ENCODE measurements at regions not wholly inside any gene's neighbourhood (a gene's known extent, or its start where the extent isn't known, plus 50 kb on each side); places are given as distances from the start of the nearest gene placed in this dataset.
A peak's percentile ranks its signal among the peaks of the same experiment; 100 is the strongest.
"Not testable (repeated sequence)": the region's sequence is repeated elsewhere in the genome, so short reads cannot be mapped to it uniquely, and the experiment has no call there.

DNA sequence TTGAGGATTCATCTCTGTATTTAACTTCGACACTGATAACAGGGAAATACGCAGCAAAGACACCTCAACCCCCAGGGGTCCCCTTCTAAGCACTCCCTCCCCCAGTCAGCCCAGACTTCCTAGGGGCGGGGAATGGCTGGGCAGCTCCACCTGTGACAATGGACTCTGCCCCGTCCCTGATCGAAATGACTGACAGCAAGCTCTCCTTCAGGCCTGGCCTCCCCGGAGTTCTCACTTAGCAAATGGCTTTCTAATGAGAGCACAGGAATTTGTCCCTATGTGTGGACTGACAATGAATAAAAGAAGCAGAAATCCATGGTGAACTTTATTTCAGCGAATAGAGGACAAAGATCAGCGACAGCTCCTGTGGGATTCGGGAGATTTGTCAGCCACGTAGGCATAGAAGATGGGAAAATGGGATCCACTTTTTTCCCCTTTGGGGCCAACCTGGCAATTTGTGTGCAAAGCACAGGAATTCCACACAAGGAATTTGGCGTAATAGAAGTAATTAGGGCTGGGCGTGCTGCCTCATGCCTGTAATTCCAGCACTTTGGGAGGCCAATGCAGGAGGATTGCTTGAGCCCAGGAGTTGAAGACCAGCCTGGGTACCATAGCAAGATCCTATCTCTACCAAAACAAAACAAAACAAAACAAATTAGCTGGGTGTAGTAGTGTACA, 63.8 kb downstream of the TNFAIP2 start:
- no peak for DNase-seq (ENCODE audit: low read depth in 2 of 2)

DNA sequence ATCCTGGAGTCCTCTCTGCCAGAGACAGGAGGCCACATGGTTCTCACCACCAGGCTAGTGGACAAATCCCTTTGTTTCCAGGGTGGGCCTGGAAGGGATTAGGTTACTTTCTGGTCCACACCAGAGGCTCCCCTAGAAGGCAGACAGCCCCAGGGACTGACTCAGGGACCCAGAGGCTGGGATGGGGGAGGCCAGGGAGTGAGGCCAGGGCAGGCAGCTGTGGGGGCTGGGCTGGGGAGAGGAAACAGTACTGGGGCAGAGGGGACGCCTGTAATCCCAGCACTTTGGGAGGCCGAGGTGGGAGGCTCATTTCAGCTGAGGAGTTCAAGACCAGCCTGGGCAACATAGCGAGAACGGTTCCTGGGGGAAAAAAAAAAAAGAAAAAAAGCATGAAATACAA, 64.7 kb downstream of the TNFAIP2 start:
- DNase-seq (ENCODE audit: low read depth in 2 of 2): no peak

DNA sequence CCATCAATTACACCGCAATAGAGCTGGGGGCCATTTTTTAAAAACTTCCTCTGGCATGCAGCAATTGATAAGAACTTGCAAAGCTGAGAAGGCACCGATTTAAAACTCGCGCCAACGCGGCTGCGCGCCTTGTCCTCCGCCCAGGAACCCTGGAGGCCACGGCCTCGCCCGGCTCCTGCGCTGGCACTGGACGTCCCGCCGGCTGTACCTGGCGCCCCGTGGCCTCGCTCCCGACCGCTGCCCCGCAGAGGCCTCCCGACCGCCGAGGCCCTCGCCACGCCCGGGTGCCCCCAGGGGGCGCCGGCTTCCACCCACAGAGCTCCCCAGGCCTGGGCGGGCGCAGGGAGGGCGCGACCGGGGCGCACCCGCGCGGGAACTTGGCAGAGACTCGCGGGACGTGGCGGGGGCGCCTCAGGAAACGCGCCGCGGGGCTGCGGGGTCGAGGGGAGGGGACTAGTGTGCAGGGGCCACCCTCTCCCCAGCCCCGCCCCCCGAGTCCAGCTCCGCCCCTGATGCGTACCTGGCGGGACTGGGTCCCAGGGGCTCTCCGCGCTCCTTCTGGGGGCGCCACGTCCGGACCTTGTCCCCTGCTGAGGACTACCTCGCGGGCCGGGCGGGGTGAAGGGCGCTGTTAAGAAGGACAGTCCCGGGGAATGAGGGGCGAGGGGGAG, 65.7 kb downstream of the TNFAIP2 start:
- no peak for DNase-seq (ENCODE audit: low read depth in 2 of 2)

DNA sequence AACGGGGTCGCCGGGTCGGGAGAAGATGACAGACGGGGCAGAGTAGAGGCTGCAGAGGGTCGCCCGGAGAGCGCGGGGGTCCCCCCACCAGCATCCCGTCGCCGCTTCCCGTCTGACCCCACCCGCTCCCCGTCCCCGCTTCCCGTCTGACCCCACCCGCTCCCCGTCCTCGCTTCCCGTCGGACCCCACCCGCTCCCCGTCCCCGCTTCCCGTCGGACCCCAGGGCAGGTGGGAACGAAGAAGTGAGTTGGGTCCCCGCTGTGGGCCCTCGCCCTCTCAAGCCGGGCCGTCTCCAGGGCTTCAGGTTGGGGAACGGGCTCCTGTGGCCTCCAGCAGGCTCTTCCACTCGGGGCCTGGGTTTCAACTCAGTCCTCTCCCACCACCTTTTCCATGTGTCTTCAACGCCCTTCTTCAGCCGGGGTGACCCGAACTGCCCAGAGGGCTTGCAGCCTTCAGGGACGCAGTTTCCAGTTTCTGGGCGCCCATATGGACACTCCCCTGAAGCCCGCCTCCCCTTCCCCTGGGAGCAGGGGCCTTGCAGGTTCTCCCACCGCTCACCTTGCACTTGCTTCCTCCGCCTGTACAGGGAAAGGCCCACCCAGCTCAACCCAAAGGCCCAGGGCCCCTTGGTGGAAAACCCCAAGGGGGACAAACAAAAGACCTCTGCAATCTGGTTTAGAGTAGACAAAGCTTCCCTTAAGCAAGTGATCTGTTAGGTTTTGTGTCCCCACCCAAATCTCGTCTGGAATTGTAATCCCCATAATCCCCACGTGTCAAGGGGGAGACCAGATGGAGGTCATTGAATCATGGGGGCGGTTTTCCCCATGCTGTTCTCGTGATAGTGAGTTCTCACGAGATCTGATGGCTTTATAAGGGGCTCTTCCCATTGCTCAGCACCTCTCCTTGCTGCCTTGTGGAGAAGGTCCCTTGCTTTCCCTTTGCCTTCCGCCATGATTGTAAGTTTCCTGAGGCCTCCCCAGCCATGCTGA, 66.5 kb downstream of the TNFAIP2 start:
- DNase-seq (ENCODE audit: low read depth in 2 of 2): no peak

DNA sequence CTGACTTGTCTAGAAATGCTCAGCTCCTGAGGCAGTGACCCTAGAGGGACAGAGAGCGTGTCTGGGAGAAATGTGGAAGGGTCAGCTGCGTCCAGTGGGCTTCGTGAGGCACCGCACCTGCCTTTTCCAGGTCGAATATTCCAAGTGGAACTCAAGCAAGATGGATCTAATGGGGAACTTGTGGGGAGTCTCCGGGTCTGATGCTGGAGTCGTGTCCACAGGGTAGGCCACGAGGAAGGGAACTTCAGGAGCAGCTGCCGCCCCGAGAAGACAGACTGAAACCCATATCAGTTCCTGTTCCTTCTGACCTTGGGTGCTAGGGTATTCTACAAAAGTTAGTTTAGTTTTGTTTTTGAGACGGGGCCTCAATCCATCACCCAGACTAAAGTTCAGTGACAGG, 67.5 kb downstream of the TNFAIP2 start:
- DNase-seq (ENCODE audit: low read depth in 2 of 2): no peak

DNA sequence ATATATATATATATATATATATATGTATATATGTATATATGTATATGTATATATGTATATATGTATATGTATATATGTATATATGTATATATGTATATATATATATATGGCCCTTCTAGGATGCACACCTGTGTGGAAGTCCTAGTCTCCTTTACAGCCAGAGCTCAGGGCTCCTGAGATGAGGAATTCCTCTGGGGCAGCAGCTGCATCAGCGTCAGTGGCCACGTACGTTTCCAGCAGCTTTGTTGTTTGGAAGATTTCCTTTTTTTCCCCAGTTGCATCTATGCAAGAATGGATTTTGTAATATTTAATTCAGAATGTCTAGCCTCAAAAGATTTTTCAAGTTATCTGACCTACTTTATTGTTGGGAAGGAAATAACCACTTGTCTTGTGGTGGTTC, 68.6 kb downstream of the TNFAIP2 start:
- DNase-seq (ENCODE audit: low read depth in 2 of 2): no peak

DNA sequence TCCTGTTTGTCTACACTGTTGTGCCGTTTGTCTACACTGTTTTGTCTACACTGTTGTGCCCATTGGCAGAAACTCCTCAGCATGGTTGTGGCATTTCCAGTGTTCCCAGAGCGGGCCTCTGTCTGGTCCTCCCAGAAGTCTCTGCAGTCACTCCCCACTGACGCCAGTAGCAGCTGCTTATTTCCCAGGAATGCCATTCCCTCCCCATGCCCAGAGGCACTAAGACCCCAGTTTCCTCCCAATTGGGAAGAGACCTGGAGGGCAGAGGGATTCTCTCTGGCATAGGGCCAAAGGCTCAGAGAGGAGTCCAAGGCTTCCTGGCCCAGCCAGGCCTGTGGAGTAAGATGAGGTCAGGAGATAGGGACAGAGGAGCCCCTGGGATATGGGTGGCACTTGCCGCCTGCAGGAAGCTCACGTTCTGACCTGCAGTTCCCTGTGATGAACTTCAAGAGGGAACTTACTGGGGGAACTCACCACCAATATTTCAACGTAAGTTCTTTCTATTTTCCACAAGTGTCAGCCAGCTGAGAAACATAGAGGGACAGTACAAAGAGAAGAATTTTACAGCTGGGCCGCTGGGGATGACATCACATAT, 69.1 kb downstream of the TNFAIP2 start:
- no peak for DNase-seq (ENCODE audit: low read depth in 2 of 2)

DNA sequence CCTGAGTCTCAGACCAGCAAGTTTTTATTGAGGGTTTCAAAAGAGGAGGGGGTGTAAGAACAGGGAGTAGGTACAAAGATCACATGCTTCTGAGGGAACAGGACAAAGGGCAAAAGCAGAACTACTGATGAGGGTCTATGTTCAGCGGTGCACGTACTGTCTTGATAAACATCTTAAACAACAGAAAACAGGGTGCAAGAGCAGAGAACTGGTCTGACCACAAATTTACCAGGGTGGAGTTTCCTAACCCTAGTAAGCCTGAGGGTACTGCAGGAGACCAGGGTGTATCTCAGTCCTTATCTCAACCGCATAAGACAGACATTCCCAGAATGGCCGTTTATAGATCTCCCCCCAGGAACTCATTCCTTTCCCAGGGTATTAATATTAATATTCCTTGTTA, 69.6 kb downstream of the TNFAIP2 start:
- DNase-seq (ENCODE audit: low read depth in 2 of 2): not testable (repeated sequence)

DNA sequence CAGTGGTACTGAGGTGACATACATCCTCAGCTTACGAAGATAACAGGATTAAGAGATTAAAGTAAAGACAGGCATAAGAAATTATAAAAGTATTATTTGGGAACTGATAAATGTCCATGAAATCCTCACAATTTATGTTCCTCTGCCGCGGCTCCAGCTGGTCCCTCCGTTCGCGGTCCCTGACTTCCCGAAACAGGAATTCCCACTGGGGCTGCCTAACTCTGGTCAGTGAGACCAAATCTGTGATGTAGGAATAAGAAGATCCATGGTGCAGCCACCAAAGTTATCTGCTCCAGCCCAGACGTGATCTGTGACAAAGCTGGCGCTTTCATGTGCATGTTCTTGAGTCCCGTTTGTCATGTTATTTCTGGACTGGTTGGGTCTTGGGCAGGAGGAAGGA, 70.2 kb downstream of the TNFAIP2 start:
- DNase-seq (ENCODE audit: low read depth in 2 of 2): not testable (repeated sequence)

DNA sequence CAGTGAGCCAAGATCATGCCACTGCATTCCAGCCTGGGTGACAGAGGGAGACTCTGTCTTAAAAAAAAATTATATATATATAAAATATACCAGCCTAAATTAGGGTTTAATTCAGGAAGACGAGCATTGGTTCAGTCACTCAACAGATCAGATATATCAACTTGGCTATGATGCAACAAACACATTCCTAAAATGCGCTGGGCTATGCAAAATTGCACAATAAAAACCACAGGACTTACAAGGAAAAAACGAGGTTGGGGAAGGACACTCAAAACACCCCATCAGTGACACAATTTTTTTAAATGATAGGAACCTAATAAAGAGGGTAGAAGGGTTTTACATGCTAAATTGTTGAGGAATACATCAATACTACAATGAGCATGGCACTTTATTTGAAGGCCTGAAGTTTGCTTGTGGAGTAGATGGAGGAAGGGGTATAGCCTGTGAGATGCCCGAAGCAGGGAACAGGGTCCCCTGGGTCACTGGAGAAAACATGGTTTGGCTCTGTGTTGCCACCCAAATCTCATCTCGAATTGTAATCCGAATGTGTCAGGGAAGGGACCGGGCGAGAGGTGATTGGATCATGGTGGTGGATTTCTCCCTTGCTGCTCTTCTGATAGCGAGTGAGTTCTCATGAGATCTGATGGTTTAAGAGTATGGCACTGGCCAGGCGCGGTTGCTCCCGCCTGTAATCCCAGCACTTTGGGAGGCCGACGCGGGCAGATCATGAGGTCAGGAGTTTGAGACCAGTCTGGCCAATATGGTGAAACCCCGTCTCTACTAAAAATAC, 71.2 kb downstream of the TNFAIP2 start:
- peak; percentile 34 to 46 for DNase-seq (ENCODE audit: low read depth in 2 of 2)

DNA sequence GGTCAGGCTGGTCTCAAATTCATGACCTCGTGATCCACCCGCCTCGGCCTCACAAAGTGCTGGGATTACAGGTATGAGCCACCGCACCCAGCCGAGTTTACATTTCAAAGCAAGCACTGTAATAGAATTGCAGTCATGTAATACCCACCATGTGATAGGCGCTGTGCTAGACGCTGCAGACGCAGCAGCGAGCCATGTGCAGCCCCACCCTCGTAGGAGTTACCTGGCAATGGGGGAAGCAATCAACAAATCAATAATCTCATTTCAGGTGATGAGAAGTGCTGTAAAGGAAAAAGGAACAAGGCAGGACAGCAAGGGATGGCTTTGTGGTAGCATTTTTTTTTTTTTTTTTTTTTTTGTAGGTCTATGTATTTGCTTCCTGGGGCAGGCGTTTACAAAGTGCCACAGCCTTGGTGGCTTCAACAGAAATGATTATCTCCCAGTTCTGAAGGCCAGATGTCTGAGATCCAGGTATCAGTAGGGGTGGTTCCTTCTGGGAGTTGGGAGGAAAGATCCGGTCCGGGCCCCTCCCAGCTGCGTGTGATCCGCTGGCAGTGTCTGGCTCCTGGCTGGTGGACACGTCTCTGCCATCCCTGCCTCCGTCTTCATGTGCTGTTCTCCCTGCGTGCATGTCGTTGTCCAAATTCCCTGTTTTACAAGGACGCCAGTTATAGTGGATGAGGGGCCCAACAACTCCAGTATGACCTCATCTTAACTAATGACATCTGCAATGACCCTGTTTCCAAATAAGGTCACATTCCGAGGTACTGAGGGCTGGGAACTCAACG, 72.8 kb downstream of the TNFAIP2 start:
- DNase-seq (ENCODE audit: low read depth in 2 of 2): no peak

DNA sequence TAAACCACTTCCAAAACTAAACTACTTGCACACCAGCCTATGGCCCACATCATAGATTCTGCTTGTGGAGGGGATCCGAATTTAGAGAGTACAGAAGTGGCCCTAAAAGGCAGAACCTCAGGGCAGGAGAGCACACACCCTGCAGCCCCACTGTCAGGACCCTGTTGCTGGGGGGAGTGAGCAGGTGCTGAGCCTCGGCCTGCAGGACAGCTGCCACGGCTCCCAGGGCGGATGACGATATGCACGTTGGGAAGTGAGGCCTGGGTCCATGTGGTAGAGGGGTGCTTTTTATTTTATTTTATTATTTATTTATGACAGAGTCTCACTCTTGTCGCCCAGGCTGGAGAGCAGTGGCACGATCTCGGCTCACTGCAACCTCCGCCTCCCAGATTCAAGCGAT, 73.5 kb downstream of the TNFAIP2 start:
- DNase-seq (ENCODE audit: low read depth in 2 of 2): no peak

DNA sequence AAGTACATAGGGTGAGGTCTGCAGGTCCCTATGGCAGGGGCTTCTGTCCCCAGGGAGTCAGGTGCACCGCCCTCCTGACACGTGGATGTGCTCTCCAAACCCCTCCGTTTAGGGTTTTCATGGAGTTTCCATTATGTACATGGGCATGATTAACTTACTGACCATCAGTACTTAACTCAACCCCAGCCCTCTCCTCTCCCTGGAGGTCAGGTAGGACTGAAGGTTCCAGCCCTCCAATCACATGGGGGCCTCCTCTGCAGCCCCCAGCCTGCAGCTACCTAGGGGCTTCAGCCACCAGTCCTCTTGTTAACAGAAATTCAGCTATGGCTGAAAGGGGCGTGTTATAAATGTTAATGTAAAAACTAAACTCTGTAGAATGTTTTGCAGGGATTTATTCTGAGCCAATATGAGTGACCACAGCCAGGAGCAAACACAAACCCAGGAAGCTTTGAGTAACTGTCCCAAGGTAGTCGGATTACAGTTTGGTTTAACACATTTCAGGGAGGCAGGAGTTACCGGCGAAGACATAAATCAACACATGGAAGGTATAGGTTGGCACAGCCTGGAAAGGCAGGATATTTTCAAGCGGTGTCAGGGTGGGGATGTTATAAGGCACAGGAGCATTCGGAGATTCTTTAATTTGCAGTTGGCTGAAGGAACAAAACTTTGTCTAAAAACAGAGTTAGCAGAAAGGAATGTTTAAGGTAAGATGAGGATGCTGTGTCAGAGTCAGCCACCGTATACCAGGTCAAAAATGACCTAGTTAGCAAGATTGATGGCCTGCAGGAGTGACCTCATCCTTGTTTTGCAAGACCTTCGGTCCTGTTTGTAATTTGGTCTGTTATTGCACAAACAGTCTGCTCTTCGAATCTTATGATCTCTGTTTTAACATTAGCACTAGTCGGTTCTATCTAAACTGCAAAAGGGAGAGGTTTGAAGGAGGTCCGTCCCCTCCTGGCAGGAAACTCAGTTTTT, 75.2 kb downstream of the TNFAIP2 start:
- DNase-seq (ENCODE audit: low read depth in 2 of 2): peak in 1 of 2 experiments; percentile 29

DNA sequence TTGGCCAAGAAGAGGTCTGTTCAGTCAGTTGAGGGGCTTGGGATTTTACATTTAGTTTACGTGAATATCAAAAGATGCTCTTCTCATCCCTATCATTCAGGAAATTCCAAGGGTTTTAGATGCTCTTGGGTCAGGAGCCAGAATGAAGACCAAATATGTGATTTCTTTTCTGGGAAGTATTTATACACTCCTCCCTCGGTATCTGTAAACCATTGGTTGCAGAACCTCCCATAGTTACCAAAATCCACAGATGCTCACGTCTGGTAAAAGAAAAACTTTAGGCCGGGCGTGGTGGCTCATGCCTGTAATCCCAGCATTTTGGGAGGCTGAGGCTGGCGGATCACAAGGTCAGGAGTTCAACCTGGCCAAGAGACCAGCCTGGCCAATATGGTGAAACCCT, 75.9 kb downstream of the TNFAIP2 start:
- DNase-seq (ENCODE audit: low read depth in 2 of 2): peak in 1 of 2 experiments; percentile 32

DNA sequence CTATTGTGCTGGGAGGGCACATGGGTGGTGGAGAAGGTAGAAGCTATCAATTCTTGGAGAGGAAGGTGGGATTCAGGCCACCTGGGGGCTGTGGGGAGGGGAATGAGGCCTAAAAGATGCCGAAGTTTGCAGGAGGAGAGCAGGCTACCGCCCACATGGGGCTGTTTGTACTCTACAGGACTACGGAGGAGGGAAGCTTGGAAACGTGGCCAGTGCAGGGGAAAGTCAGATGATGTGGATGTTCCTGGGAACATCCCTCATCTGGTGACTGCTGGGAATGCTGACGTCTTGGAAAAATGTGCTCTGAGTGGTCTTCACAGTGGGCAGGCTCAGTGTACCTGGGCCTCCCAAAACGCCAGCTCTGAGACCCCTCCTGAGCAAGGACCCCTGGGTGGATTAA, 78.5 kb downstream of the TNFAIP2 start:
- no peak for DNase-seq (ENCODE audit: low read depth in 2 of 2)

DNA sequence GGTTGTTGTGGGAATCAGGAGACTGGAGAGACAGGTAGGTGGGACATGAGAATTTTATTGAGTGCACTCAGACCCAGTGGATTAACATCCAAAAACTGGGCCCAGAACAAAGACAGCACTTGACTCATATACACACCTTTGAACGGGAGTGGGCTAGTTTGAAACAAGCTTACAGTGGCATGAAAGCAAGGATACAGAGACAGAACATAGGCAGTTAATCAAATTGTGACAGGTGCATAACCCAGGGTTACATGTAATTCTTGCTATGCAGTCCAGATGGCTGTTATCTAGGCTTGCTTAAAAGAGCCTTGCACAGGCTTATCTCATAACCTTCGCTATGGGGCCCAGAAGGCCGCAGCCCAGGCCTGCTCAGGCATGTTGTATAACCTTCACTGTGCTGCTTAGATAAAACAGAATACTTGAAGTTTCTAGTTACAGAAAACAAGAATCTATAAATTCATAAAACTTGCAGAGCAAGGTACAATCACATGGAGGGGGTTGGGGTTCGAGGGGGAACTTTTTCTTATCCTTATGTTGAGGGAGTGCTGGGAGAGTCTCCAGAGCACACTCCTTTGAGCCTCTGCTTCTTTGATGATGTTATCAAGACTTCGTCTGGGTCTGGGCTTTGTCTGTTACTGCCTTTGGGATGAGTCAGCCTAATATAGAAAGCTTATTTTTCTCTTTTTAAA, 81.7 kb downstream of the TNFAIP2 start:
- DNase-seq (ENCODE audit: low read depth in 2 of 2): no peak

DNA sequence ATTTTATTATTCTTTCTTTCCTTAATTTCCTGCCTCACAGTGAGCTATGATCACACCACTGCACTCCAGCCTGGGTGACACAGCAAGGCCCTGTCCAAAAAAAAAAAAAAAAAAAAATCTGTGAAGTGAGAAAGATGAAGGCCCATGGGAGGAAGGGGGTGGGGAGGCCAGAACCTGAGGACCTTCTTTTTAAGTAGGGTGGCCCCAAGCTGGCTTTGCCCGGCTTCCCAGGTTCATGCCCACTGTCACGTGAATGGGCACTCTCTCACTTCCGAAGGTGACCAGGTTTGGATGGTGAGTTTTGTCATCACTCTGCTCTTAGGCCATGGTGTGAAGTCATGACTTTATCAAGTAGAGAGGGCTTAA, 82.3 kb downstream of the TNFAIP2 start:
- DNase-seq (ENCODE audit: low read depth in 2 of 2): no peak

DNA sequence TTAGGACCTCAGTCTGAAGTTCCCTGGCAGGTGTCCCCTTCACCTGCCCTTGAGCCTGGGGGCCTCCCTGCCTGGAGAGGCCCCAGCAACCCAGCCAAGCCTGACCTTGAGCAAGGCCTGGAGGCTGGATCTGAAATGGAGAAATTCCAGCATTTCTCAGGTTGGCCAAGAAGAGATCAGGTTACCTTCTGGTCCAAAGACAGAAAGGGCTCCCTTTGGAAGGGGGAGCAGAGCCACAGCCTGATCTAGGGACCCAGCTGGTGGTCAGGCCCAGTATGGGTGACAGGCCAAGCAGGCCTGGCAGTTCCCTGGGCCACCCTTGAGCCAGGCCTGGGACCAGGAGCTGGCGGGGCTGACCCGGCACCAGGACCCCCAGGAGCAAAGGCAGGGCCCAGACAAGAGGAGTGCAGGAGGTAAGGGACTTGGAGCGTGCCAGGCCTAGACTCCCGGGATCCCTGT, 82.8 kb downstream of the TNFAIP2 start:
- DNase-seq (ENCODE audit: low read depth in 2 of 2): no peak

Data from fibroblast of skin of left biceps (primary cell).